Neural crest cell (in vitro differentiated cells): ENCODE measurements at regions not wholly inside any gene's neighbourhood (a gene's known extent, or its start where the extent isn't known, plus 50 kb on each side); places are given as distances from the start of the nearest gene placed in this dataset.
"Not testable (repeated sequence)": the region's sequence is repeated elsewhere in the genome, so short reads cannot be mapped to it uniquely, and the experiment has no call there.

Source experiments
- DNase-seq: peaks from one replicate; pipeline ENCODE4 v3.0.0; 2021; ENCODE audit warnings: low read depth, mixed read lengths, low spot score
- H3K27ac Mint-ChIP-seq: one replicate; pipeline ENCODE4 v1.8.0; 2021; ENCODE audit warnings: mild to moderate bottlenecking, mixed read lengths; ENCODE audit not compliant: unreplicated experiment
- H3K27me3 Mint-ChIP-seq: 2 replicates; pipeline ENCODE4 v1.8.0; 2021; ENCODE audit warnings: low read depth, mild to moderate bottlenecking, mixed read lengths
- H3K36me3 Mint-ChIP-seq: 2 replicates; pipeline ENCODE4 v1.8.0; 2021; ENCODE audit warnings: low read depth, mild to moderate bottlenecking, mixed read lengths
- H3K4me1 Mint-ChIP-seq: 2 replicates; pipeline ENCODE4 v1.8.0; 2021; ENCODE audit warnings: mixed read lengths
- H3K4me3 Mint-ChIP-seq: one replicate; pipeline ENCODE4 v1.8.0; 2021; ENCODE audit warnings: mild to moderate bottlenecking, mixed read lengths
- H3K9me3 Mint-ChIP-seq: 2 replicates; pipeline ENCODE4 v1.8.0; 2021; ENCODE audit warnings: mixed read lengths
- CTCF ChIP-seq: fragments of 200-600 bp; sonication (generic); conservative IDR thresholded peaks from 2 replicates; pipeline ENCODE4 v1.5.0; 2021; ENCODE audit warnings: antibody characterized with exemption, mild to moderate bottlenecking

- H3K27me3 Mint-ChIP-seq: no peaks in the 10 kb centered on the region
- no peaks in the 10 kb centered on the region for H3K4me1 Mint-ChIP-seq
- H3K4me3 Mint-ChIP-seq: no peak overlapping the region
- H3K9me3 Mint-ChIP-seq: peaks cover 15% of the 10 kb centered on the region
- no peak overlapping the region for H3K27ac Mint-ChIP-seq
- DNase-seq: no peak
- TF ChIP-seq CTCF: no peak
- H3K36me3 Mint-ChIP-seq: no peaks in the 10 kb centered on the region
Measured at GRCh38 chr5:40347981-40348725, 331.6 kb upstream of the PTGER4 start.

GRCh38 chr5:40346901-40347300 is 332.8 kb upstream of the PTGER4 start:
- TF ChIP-seq CTCF: no peak
- no peaks in the 10 kb centered on the region for H3K36me3 Mint-ChIP-seq
- H3K27ac Mint-ChIP-seq: no peak overlapping the region
- no peak overlapping the region for H3K4me3 Mint-ChIP-seq
- H3K4me1 Mint-ChIP-seq: no peaks in the 10 kb centered on the region
- no peaks in the 10 kb centered on the region for H3K27me3 Mint-ChIP-seq
- no peak for DNase-seq
- peaks cover 15% of the 10 kb centered on the region for H3K9me3 Mint-ChIP-seq

GRCh38 chr5:40338434-40338833 is 341.3 kb upstream of the PTGER4 start:
- not testable (repeated sequence) for H3K27ac Mint-ChIP-seq, H3K27me3 Mint-ChIP-seq, H3K36me3 Mint-ChIP-seq

DNA sequence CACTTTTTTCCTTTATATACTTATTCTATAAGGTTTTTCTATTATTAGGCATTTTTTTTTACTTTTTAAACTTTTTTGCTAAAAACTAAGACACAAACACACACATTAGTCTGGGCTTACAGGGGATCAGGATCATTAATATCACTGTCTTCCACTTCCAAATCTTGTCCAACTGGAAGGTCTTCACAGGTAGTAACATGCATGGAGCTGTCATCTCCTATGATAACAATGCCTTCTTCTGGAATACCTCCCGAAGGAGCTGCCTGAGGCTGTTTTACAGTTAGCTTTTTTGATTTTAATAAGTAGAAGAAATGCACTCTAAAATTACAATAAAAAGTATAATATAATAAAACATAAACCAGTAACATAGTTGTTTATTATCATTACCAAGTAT is 345.5 kb upstream of the PTGER4 start:
- H3K4me1 Mint-ChIP-seq: no peaks in the 10 kb centered on the region
- no peaks in the 10 kb centered on the region for H3K36me3 Mint-ChIP-seq
- no peak overlapping the region for H3K4me3 Mint-ChIP-seq
- peaks cover 2% of the 10 kb centered on the region for H3K27me3 Mint-ChIP-seq
- no peak for DNase-seq
- H3K27ac Mint-ChIP-seq: no peak overlapping the region
- H3K9me3 Mint-ChIP-seq: no peaks in the 10 kb centered on the region
- no peak for TF ChIP-seq CTCF

More at GRCh38 chr5:40338434-40338833, 341.3 kb upstream of the PTGER4 start:
- not testable (repeated sequence) for DNase-seq, H3K4me3 Mint-ChIP-seq, H3K4me1 Mint-ChIP-seq, H3K9me3 Mint-ChIP-seq

- Mint-ChIP-seq H3K36me3 (no peaks in the 10 kb centered on the region), H3K4me3 (no peak overlapping the region), H3K27me3 (peaks cover 2% of the 10 kb centered on the region), H3K27ac (no peak overlapping the region), H3K4me1 (no peaks in the 10 kb centered on the region), H3K9me3 (no peaks in the 10 kb centered on the region)
- TF ChIP-seq CTCF: no peak
- no peak for DNase-seq
Measured at GRCh38 chr5:40333459-40334241, 346.1 kb upstream of the PTGER4 start.

GRCh38 chr5:40332970-40333369 is 346.7 kb upstream of the PTGER4 start:
- H3K36me3 Mint-ChIP-seq: no peaks in the 10 kb centered on the region
- no peak for DNase-seq
- TF ChIP-seq CTCF: no peak
- H3K27me3 Mint-ChIP-seq: peaks cover 2% of the 10 kb centered on the region
- H3K27ac Mint-ChIP-seq: no peak overlapping the region
- H3K4me1 Mint-ChIP-seq: no peaks in the 10 kb centered on the region
- H3K9me3 Mint-ChIP-seq: no peaks in the 10 kb centered on the region
- H3K4me3 Mint-ChIP-seq: no peak overlapping the region
